HG02981 (cell line): ENCODE measurements at regions not wholly inside any gene's neighbourhood (a gene's known extent, or its start where the extent isn't known, plus 50 kb on each side); places are given as distances from the start of the nearest gene placed in this dataset.

ENCODE experiments used
- ATAC-seq: cut with Tn5 transposase; IDR thresholded peaks from one replicate; pipeline ENCODE4 v1.9.1; 2021; ENCODE audit warnings: mild to moderate bottlenecking, moderate library complexity; ENCODE audit not compliant: unreplicated experiment

GRCh38 chr3:137201066-137201465 lies 243.3 kb downstream of the IL20RB start:
- ATAC-seq = no peak

DNA sequence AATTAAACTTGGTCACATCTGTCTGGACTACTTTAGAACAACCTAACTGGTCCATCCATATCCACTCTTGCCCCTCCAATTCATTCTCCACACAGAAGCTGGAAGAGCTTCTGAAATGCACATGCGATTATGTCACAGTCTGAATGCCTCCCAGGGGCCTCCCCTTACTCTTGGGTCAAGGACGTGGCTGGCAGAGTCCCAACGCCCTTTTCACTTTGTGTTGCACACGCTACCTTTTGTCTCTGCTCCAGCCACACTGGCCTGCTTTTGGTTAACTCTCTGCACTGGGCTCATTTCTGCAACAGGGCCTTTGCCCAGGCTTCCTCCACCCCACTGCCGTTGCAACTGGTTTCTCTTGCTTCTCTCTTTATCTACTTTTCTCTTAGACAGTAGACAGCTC lies 245.2 kb downstream of the IL20RB start:
- ATAC-seq = no peak

DNA sequence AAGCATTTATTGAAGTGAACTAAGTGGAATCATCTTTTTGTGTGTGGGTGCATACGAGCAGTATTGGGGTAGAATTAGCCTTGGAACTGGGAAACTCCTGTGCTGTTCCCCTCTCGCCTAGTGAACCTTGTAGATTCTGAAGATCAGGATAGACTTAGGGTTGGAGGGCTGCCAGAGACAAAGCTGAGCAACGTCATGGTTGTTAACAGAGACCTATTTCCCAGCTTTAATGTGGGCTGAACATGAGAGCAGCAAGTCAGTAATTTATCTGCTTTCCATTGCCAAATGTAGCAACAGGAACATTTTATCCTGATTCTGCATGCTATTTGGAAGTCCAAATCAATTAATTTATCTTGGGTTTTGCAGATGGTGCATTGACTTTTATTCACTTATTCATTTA lies 246.6 kb downstream of the IL20RB start:
- ATAC-seq = no peak

DNA sequence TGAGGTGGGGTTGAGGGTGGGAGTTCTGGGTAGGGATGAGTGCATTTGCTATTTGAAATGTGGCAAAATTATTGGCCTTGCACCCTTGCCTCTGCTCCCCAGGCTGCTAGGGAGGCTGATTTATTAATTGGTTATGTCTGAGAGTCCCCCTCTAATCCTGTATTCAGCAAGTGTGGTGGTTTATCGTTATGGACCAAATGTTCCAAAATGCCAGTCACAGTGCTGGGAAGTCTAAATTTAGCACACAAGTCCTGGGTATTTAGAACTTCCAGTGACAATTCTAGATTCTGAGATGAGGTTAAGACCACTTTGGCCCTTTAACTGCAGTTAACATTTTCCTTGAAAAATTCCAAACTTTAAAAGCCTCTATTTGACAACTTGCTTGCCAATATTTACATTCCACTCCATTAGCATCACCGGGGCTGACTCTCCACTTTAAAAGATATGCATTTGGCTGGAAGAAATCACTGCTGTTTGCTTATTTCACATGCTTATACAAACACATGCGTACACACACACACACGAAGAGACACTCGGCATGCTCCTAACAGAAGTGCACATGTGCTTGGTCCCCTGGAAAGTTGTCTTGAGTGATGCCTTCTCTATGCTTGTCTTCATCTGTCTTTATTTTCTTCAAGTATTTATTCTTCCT lies 247.7 kb downstream of the IL20RB start:
- ATAC-seq = no peak

GRCh38 chr3:137207616-137208015 lies 249.8 kb downstream of the IL20RB start:
- no peak for ATAC-seq

- no peak for ATAC-seq
Measured at GRCh38 chr3:137217733-137218132, 259.9 kb downstream of the IL20RB start.

GRCh38 chr3:137219801-137220445 lies 262.1 kb downstream of the IL20RB start:
- no peak for ATAC-seq

DNA sequence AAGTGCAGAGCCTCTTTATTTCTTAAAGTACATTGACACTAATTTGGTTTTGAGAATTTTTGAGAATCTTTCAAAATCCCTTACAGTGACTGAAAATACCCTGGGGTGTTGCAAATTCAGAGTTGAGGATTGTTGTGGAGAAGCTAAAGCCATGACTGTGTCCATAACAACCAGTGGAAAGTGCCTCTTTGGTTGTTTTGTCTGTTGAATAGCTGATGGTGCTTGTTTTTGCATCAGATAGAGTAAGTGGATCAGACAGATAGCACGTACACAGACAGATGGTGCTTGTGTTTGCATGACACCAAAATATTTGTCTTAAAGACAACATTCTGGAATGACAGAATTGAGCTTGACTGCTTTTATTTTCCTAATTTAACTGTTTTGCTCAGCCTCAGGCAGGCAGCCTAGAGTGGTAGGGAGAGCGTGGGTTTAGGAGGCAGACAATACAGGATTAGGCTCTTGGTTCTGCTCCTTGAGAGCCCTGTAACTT lies 265.0 kb downstream of the IL20RB start:
- ATAC-seq = no peak

DNA sequence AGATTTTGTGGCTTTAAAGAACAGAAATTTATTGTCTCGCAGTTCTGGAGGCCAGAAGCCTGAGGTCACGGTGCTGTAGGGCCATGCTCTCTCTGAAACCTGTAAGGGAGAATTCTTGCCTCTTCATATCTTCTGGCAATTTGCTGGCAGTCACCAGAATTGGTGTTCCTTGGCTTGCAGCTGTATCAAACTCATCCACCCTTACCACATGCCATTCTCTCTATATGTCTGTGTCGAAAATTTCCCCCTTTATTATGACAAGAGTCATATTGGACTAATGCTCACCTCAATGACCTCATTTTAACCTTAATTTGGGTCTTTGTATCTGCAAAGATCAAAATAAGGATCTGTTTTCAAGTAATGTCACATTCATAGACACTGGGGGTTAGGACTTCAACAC lies 266.7 kb downstream of the IL20RB start:
- ATAC-seq = no peak

GRCh38 chr3:137242836-137243400 lies 285.1 kb downstream of the IL20RB start:
- ATAC-seq = no peak

DNA sequence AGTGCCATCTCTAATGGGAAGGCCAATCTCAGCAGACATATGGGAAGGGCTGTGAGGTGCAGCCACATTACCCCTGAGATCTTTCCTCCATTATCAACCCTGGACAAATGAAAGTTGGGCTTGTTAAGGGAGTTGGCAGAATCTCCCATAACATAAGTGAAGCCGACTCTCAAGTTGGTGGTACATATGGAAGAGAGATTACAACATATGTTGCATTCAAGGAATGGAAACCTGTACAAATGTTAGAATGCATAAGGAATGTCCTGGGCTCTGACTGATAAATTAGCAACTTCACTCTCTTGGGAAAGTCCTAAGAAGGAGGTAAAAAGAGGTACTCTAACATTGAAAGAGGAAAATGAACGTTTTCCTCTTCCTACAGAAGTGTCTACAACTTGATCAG lies 288.7 kb downstream of the IL20RB start:
- no peak for ATAC-seq

DNA sequence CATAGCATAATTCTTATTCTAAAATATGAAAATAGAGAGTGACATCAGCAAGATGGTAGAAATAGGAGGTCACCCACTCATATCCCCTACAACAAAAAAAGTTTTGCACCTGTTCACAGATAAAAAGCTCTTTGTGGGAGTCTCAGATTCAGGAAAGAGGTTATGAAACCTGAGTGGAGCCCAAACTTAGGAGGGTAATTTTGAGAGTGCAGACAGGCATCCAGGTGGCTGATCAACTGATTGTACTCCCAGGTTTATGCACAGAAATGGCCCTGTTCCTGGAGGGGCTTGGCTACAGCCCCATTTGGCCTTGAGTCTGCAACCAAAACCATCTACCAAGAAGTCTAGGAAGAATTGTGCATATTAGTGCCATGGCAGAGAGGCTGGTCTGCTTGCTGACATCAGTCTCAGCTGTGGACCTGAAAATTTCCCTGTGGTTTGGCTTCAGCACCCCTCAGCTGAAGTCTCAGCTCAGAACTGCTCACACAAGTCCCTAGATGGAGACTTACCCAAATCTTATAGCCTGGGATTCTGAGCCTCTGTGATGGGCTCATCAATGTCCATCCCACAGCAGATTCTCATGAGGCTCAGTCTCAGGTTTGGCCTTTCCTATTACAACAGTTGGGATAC lies 291.6 kb downstream of the IL20RB start:
- ATAC-seq = no peak

DNA sequence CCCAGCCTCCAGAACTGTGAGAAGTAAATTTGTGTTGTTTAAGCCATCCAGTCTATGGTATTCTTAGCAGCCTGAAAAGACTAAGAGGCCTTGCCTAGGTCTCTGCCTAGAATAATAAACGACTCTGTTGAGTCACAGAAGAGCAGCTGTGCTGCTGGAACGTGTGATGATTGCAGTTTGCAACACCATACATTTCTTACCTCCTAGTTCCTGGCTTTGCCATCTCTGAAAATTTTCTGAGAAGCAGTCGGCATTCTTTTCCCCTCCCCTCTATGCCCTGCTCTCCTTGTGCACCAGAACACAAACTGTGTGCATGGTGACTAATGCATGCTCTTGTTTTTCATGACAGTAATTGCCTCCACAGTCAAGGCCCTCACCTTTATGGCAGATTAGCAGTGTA lies 301.3 kb downstream of the IL20RB start:
- no peak for ATAC-seq

DNA sequence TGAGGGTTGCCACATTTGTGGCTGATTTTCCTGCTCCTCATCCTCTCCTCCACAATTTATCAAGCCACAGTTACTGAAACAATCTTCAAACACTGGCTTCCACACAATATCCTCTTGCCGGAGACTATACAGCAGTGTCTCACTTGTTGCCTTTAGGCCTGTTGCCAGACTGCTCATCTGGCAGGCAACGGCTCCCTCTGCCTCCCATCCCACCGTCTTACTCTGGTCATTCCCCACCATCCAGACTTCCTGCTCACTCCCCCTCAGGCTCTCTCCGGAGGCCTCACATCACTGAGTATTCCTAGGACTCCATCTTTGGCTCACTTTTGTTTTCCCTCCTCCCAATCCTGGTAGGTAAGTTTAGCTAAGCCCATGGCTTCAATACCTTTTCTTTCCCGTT lies 301.9 kb downstream of the IL20RB start:
- no peak for ATAC-seq

DNA sequence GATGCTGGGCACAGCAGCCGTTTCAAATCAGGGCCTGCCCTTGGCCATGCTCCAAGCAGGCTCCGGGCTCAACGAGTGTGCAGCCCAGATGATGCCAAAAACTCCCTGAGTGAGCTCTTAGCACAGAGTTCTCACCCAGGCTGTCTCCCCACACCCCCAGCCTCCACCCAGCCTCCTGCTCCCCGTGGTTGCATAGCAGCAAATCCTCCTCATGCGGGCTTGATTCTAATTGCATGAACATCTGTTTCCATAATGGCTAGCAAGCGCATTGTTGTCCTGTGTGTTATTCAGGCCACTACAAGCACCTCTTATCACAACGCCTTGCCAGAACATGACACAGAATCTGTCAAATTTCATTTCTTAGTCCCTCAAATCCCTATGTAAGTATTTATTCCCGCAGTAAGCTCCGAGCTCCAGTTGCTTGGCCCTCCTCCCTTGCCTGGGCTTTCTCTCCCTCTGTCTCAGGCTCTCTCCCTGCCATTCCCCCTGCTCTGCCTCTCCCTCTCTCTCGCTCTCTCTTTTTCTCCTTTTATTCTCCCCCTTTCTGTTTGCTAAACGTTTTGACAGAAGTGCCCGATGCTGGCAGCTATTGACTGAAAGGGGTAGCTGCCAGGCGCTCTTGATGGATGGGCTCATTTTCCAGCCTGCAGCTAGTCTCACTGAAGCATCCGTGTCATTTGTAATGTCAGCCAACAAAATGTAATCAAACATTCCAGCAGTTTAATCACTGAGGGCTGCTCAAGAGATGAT lies 306.5 kb downstream of the IL20RB start:
- no peak for ATAC-seq

GRCh38 chr3:137264843-137265330 lies 307.1 kb downstream of the IL20RB start:
- no peak for ATAC-seq

GRCh38 chr3:137282871-137283270 lies 325.1 kb downstream of the IL20RB start:
- no peak for ATAC-seq

- ATAC-seq = no peak
Measured at GRCh38 chr3:137285924-137286323, 328.1 kb downstream of the IL20RB start.

GRCh38 chr3:137293086-137293485 lies 335.3 kb downstream of the IL20RB start:
- no peak for ATAC-seq

GRCh38 chr3:137294139-137294538 lies 336.4 kb downstream of the IL20RB start:
- ATAC-seq = no peak

GRCh38 chr3:137294839-137295238 lies 337.1 kb downstream of the IL20RB start:
- ATAC-seq = no peak
